GM19193 (cell line): ENCODE measurements at regions not wholly inside any gene's neighbourhood (a gene's known extent, or its start where the extent isn't known, plus 50 kb on each side); places are given as distances from the start of the nearest gene placed in this dataset.

ENCODE experiments used
- POLR2A ChIP-seq: IDR thresholded peaks from 4 replicates; pipeline ENCODE4 v1.6.1; 2011; ENCODE audit not compliant: insufficient read depth, insufficient read length; ENCODE audit errors: extremely low read depth

DNA sequence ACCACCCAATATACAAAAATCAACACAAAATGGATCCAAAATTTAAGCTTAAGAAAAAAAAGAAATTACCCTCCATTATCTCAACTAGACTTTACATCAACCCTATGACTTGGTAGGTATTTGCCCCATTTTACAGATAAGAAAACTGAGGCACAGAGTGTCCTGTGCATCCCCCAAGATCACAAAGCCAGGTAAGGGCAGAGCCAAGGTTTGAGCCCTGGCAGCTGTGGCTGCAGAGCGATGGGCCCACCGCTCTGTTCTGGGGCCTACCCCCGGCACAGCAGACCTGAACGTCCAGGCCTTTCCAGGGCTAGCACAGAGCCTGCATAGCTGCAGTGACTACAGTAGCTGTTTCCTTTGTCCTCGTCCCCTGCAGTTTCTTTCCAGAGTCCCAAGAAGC, 417.6 kb downstream of the SOX9 start:
- TF ChIP-seq POLR2A = no peak

GRCh38 chr17:72538901-72539352, 418.1 kb downstream of the SOX9 start:
- no peak for TF ChIP-seq POLR2A

- TF ChIP-seq POLR2A = no peak
Measured at GRCh38 chr17:72539981-72540897, 419.4 kb downstream of the SOX9 start.

DNA sequence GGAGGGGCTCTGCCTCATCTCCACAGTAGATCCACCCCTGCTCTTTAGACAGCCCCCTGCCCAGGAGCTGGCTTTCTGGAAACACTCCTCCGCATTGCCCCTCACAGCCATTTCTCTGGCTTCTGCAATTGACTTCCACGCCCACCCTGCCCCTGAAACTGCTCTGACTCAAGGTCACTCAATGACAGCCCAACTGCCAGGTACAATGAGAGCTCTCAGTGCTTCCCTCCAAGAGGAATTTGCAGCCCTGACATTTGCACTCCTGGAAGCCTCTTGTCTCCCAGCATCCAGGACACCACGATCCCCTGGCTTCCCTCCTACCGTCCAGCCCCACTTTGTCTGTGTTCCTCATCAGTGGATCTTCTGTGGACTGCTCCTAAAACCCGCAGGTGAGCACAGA, 421.5 kb downstream of the SOX9 start:
- TF ChIP-seq POLR2A = no peak

- TF ChIP-seq POLR2A = no peak
Measured at GRCh38 chr17:72545766-72546165, 424.9 kb downstream of the SOX9 start.

GRCh38 chr17:72553051-72553755, 432.4 kb downstream of the SOX9 start:
- no peak for TF ChIP-seq POLR2A

GRCh38 chr17:72554508-72554907, 433.7 kb downstream of the SOX9 start:
- no peak for TF ChIP-seq POLR2A

GRCh38 chr17:72555052-72555451, 434.2 kb downstream of the SOX9 start:
- no peak for TF ChIP-seq POLR2A

DNA sequence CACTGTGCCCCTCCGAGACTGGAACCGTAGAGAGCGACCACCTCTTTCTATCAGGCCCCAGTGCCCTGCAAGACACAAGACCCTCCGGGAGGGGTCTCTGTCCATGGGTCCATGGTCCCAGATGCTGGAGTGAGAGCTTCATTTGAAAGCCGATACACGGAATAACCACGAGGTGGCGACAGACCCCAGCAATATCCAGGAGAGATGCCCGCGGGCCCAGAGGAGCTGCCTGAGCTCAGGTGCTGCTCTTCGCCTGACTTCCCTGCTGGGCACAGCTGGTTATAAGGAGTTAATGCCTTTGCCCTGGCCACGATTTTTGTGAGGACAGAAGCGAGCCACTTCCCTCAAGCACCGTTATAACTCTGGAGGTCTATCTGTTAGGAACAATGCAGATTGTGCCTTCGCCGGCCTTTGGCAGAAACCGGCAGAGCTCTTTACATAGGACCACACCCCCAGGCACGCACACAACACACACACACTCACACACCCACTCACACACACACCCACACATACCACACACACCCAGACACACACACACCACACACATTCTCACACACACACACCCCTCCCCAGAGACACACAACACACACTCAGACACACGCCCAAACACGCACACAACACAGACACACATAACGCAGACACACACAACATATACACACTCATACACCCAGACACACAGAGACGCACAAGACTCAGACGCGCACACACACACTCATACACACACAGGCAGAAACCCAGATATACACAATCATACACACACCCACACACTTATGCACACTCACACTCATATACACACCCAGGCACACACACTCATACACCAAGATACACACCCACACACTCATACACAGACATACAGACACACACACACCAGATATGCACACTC, 436.4 kb downstream of the SOX9 start:
- TF ChIP-seq POLR2A = no peak

- TF ChIP-seq POLR2A = no peak
Measured at GRCh38 chr17:72558971-72559476, 438.2 kb downstream of the SOX9 start.

GRCh38 chr17:72560303-72561247, 439.8 kb downstream of the SOX9 start:
- no peak for TF ChIP-seq POLR2A

DNA sequence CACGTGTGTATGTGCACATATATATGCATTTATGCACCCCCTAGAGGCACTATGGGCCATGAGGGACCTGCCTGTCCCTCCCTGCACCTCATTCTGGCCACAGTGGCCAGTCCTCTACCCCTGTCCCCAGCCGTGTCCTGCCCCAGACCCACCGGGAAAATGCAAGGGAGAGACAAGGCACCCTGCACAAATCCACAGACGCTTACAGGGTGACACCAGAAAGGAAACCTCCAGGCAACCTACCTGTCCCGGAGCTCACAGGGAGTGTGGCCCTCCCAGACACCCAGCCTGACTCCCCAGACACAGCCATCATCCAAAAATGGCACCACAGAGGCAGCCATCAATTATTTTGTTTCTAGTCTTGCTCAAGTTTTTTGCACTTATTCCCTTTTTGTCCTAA, 440.4 kb downstream of the SOX9 start:
- TF ChIP-seq POLR2A = no peak

DNA sequence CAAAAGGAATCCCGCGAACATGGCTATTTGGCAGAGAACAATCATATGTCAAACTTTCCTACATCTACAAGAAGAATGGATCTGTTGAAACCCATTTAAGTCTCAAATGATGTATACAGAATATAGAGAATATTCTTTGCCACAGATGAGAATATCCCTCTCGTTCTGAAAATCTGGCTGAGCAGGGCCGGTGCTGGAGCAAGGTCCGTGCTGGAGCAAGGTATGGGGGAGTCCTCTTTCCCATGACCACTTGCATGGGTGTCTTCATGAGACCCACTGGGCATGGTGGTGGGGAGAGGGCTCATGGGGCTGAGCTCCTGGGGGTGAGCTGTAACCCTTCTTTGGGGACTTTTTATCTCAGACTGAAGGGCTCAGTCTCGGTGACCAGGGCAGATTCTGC, 440.9 kb downstream of the SOX9 start:
- no peak for TF ChIP-seq POLR2A
